ENCODE measurements at regions not wholly inside any gene's neighbourhood (a gene's known extent, or its start where the extent isn't known, plus 50 kb on each side); places are given as distances from the start of the nearest gene placed in this dataset.

- Histone ChIP-seq H3K27me3 (ENCODE audit: insufficient read depth, low read depth) (peaks cover 35% of the 10 kb centered on the region), H3K36me3 (ENCODE audit: low read depth) (no peaks in the 10 kb centered on the region), H3K79me2 (ENCODE audit: low read depth) (no peaks in the 10 kb centered on the region), H3K4me2 (no peak overlapping the region), H3K4me3 (no peak overlapping the region), H3K27ac (no peak overlapping the region), H2AFZ (no peak overlapping the region), H3F3A (ENCODE audit: insufficient read depth, low read depth) (no peaks in the 10 kb centered on the region), H3K4me1 (replicated peaks; ENCODE audit: insufficient read depth) (no peaks in the 10 kb centered on the region), H4K20me1 (ENCODE audit: insufficient read depth) (no peaks in the 10 kb centered on the region), H3K9me2 (ENCODE audit: insufficient read depth) (no peaks in the 10 kb centered on the region), H3K9me3 (ENCODE audit: insufficient read depth, low read depth) (no peaks in the 10 kb centered on the region)
- intact Hi-C loops (cut with micrococcal nuclease; ENCODE audit: unreplicated experiment), result no loop called here
- CTCF ChIA-PET, result no interaction called here
- POLR2A ChIA-PET (ENCODE audit: unreplicated experiment), result no interaction called here
- no peak for TF ChIP-seq EZH2 (IDR thresholded peaks at IDR 0.05; ENCODE audit: low read depth)
- TF ChIP-seq CTCF (conservative IDR thresholded peaks at IDR 0.05), result no peak
- DNase-seq, result no peak
- no TSS peak for BruUV-seq (replicated peaks)
Measured at GRCh38 chr11:114784891-114785290, 106.6 kb downstream of the NXPE2 start.

- POLR2A ChIA-PET (ENCODE audit: unreplicated experiment), result no interaction called here
- no peak for DNase-seq
- Histone ChIP-seq H3K9me2 (ENCODE audit: insufficient read depth) (no peaks in the 10 kb centered on the region), H3F3A (ENCODE audit: insufficient read depth, low read depth) (no peaks in the 10 kb centered on the region), H3K4me1 (replicated peaks; ENCODE audit: insufficient read depth) (no peaks in the 10 kb centered on the region), H2AFZ (no peak overlapping the region), H3K79me2 (ENCODE audit: low read depth) (no peaks in the 10 kb centered on the region), H3K9me3 (ENCODE audit: insufficient read depth, low read depth) (no peaks in the 10 kb centered on the region), H3K4me2 (no peak overlapping the region), H3K27ac (no peak overlapping the region), H4K20me1 (ENCODE audit: insufficient read depth) (no peaks in the 10 kb centered on the region), H3K27me3 (ENCODE audit: insufficient read depth, low read depth) (peaks cover 38% of the 10 kb centered on the region), H3K36me3 (ENCODE audit: low read depth) (no peaks in the 10 kb centered on the region), H3K4me3 (no peak overlapping the region)
- TF ChIP-seq EZH2 (IDR thresholded peaks at IDR 0.05; ENCODE audit: low read depth) (no peak), CTCF (conservative IDR thresholded peaks at IDR 0.05) (no peak)
- CTCF ChIA-PET, result no interaction called here
- intact Hi-C loops (cut with micrococcal nuclease; ENCODE audit: unreplicated experiment), result no loop called here
- BruUV-seq (replicated peaks), result no TSS peak
Measured at GRCh38 chr11:114785820-114786219, 107.5 kb downstream of the NXPE2 start.

GRCh38 chr11:114787126-114787525 is 108.8 kb downstream of the NXPE2 start:
- POLR2A ChIA-PET (ENCODE audit: unreplicated experiment), result no interaction called here
- CTCF ChIA-PET, result no interaction called here
- no peaks in the 10 kb centered on the region for H3K9me2 ChIP-seq (ENCODE audit: insufficient read depth)
- H3K4me1 ChIP-seq (replicated peaks; ENCODE audit: insufficient read depth), result no peaks in the 10 kb centered on the region
- peaks cover 34% of the 10 kb centered on the region for H3K27me3 ChIP-seq (ENCODE audit: insufficient read depth, low read depth)
- intact Hi-C loops (cut with micrococcal nuclease; ENCODE audit: unreplicated experiment), result no loop called here
- no peak for DNase-seq
- H4K20me1 ChIP-seq (ENCODE audit: insufficient read depth), result no peaks in the 10 kb centered on the region
- H2AFZ ChIP-seq, result no peak overlapping the region
- H3K9me3 ChIP-seq (ENCODE audit: insufficient read depth, low read depth), result no peaks in the 10 kb centered on the region
- BruUV-seq (replicated peaks), result no TSS peak
- no peaks in the 10 kb centered on the region for H3F3A ChIP-seq (ENCODE audit: insufficient read depth, low read depth)
- H3K79me2 ChIP-seq (ENCODE audit: low read depth), result no peaks in the 10 kb centered on the region
- no peaks in the 10 kb centered on the region for H3K36me3 ChIP-seq (ENCODE audit: low read depth)
- H3K4me2 ChIP-seq, result no peak overlapping the region
- H3K27ac ChIP-seq, result no peak overlapping the region
- no peak for TF ChIP-seq CTCF (conservative IDR thresholded peaks at IDR 0.05)
- TF ChIP-seq EZH2 (IDR thresholded peaks at IDR 0.05; ENCODE audit: low read depth), result no peak
- no peak overlapping the region for H3K4me3 ChIP-seq

Data from PC-9 (cell line).